Activated naive CD4-positive, alpha-beta T cell treated with Interleukin-2 at 50 U/mL for 16 hours (primary cell): ENCODE measurements at regions not wholly inside any gene's neighbourhood (a gene's known extent, or its start where the extent isn't known, plus 50 kb on each side); places are given as distances from the start of the nearest gene placed in this dataset.

ENCODE experiments used
- DNase-seq: peaks from one replicate; pipeline ENCODE4 v3.0.0-alpha.2; 2020

- DNase-seq: no peak
Measured at GRCh38 chr1:188240772-188241406, 1412.1 kb downstream of the PLA2G4A start.

GRCh38 chr1:188241629-188242028, 1412.9 kb downstream of the PLA2G4A start:
- no peak for DNase-seq

- DNase-seq: no peak
Measured at GRCh38 chr1:188243456-188243855, 1414.7 kb downstream of the PLA2G4A start.

- DNase-seq: no peak
Measured at GRCh38 chr1:188244681-188245080, 1415.9 kb downstream of the PLA2G4A start.

- no peak for DNase-seq
Measured at GRCh38 chr1:188247255-188247654, 1418.5 kb downstream of the PLA2G4A start.

- no peak for DNase-seq
Measured at GRCh38 chr1:188249811-188250210, 1421.1 kb downstream of the PLA2G4A start.

- DNase-seq: no peak
Measured at GRCh38 chr1:188251036-188251435, 1422.3 kb downstream of the PLA2G4A start.

- DNase-seq: no peak
Measured at GRCh38 chr1:188261849-188262248, 1433.1 kb downstream of the PLA2G4A start.

GRCh38 chr1:188269956-188270355, 1441.2 kb downstream of the PLA2G4A start:
- DNase-seq: no peak

- no peak for DNase-seq
Measured at GRCh38 chr1:188270497-188270896, 1441.7 kb downstream of the PLA2G4A start.

GRCh38 chr1:188277771-188278170, 1449.0 kb downstream of the PLA2G4A start:
- DNase-seq: no peak

GRCh38 chr1:188281921-188282320, 1453.2 kb downstream of the PLA2G4A start:
- DNase-seq: no peak

GRCh38 chr1:188295157-188295556, 1466.4 kb downstream of the PLA2G4A start:
- no peak for DNase-seq

GRCh38 chr1:188302746-188303145, 1474.0 kb downstream of the PLA2G4A start:
- no peak for DNase-seq

GRCh38 chr1:188314557-188315137, 1485.9 kb downstream of the PLA2G4A start:
- DNase-seq: no peak

- DNase-seq: no peak
Measured at GRCh38 chr1:188317894-188318293, 1489.1 kb downstream of the PLA2G4A start.

GRCh38 chr1:188325211-188325610, 1496.5 kb downstream of the PLA2G4A start:
- no peak for DNase-seq

- no peak for DNase-seq
Measured at GRCh38 chr1:188343914-188344313, 1515.2 kb downstream of the PLA2G4A start.

GRCh38 chr1:188350104-188350503, 1521.4 kb downstream of the PLA2G4A start:
- no peak for DNase-seq

GRCh38 chr1:188355082-188355481, 1526.3 kb downstream of the PLA2G4A start:
- no peak for DNase-seq

GRCh38 chr1:188355847-188356246, 1527.1 kb downstream of the PLA2G4A start:
- no peak for DNase-seq

- DNase-seq: no peak
Measured at GRCh38 chr1:188359315-188359714, 1530.6 kb downstream of the PLA2G4A start.

- DNase-seq: no peak
Measured at GRCh38 chr1:188363943-188364342, 1535.2 kb downstream of the PLA2G4A start.

- no peak for DNase-seq
Measured at GRCh38 chr1:188364927-188365449, 1536.2 kb downstream of the PLA2G4A start.

- DNase-seq: no peak
Measured at GRCh38 chr1:188365874-188366273, 1537.1 kb downstream of the PLA2G4A start.
